Gastroesophageal sphincter (tissue), 3 donors: ENCODE measurements at regions not wholly inside any gene's neighbourhood (a gene's known extent, or its start where the extent isn't known, plus 50 kb on each side); places are given as distances from the start of the nearest gene placed in this dataset.

Experiments used
- CTCF ChIP-seq, 4 experiments: fragments of 200-600 bp in 2 of 4; fragments of 450-650 bp in 2 of 4; sonication (generic) in 1 of 4; IDR thresholded peaks; one replicate each; pipeline ENCODE4 v1.5.1; 2017 to 2019; ENCODE audit warnings: antibody characterized with exemption in 4 of 4, mild to moderate bottlenecking in 2 of 4, moderate library complexity in 2 of 4
- POLR2A ChIP-seq, 2 donors: fragments of 450-650 bp; IDR thresholded peaks; one replicate each; pipeline ENCODE4 v1.6.1; 2017; ENCODE audit warnings: antibody characterized with exemption in 2 of 2, mild to moderate bottlenecking in 2 of 2, moderate library complexity in 1 of 2

- no peak for TF ChIP-seq POLR2A (IDR thresholded peaks at IDR 0.05)
- no peak for TF ChIP-seq CTCF (IDR thresholded peaks at IDR 0.05)
These were observed 119.4 kb downstream of the BLID start for GRCh38 chr11:121996574-121996973.
